ENCODE measurements at regions not wholly inside any gene's neighbourhood (a gene's known extent, or its start where the extent isn't known, plus 50 kb on each side); places are given as distances from the start of the nearest gene placed in this dataset.

- TF ChIP-seq CTCF (IDR thresholded peaks at IDR 0.05; ENCODE audit: insufficient read depth, low read depth, low read length) (no peak), EZH2 (IDR thresholded peaks at IDR 0.05; ENCODE audit: insufficient read depth, low read length) (no peak)
Measured at GRCh38 chr4:159434871-159435241, 332.0 kb downstream of the RAPGEF2 start.
